22Rv1 (cell line): ENCODE measurements at regions not wholly inside any gene's neighbourhood (a gene's known extent, or its start where the extent isn't known, plus 50 kb on each side); places are given as distances from the start of the nearest gene placed in this dataset.
"Not testable (repeated sequence)": the region's sequence is repeated elsewhere in the genome, so short reads cannot be mapped to it uniquely, and the experiment has no call there.

Source experiments
- ZFX ChIP-seq: fragments of 450-650 bp; IDR thresholded peaks from 2 replicates; pipeline ENCODE4 v1.6.1; 2017; ENCODE audit warnings: antibody characterized with exemption, borderline replicate concordance
- TF ChIP-seq, protein P1 (sequence below): fragments of 450-650 bp; IDR thresholded peaks from 2 replicates; pipeline ENCODE4 v1.5.1; 2017; ENCODE audit warnings: mild to moderate bottlenecking

DNA sequence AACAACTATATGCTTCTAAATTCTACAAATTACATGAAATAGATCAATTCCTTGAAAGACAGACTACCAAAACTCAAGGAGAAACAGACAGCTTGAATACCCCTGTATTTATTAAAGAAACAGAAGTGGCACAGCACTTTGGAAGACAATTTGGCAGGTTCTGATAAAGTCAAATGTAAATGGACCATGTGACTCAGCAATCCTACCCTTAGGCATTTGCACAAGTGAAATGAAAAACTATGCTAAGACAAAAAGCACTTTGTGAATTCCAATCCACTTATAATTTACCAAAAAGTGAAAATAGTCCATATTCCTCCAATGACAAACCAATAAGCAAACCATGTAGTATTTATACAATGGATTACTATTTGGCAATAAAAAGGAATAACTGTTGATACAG is 862.0 kb downstream of the TUBA3C start:
- TF ChIP-seq, protein P1, sequence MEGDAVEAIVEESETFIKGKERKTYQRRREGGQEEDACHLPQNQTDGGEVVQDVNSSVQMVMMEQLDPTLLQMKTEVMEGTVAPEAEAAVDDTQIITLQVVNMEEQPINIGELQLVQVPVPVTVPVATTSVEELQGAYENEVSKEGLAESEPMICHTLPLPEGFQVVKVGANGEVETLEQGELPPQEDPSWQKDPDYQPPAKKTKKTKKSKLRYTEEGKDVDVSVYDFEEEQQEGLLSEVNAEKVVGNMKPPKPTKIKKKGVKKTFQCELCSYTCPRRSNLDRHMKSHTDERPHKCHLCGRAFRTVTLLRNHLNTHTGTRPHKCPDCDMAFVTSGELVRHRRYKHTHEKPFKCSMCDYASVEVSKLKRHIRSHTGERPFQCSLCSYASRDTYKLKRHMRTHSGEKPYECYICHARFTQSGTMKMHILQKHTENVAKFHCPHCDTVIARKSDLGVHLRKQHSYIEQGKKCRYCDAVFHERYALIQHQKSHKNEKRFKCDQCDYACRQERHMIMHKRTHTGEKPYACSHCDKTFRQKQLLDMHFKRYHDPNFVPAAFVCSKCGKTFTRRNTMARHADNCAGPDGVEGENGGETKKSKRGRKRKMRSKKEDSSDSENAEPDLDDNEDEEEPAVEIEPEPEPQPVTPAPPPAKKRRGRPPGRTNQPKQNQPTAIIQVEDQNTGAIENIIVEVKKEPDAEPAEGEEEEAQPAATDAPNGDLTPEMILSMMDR: not testable (repeated sequence)
- TF ChIP-seq ZFX: not testable (repeated sequence)
